Posterior cingulate gyrus (tissue), 11 donors: ENCODE measurements at regions not wholly inside any gene's neighbourhood (a gene's known extent, or its start where the extent isn't known, plus 50 kb on each side); places are given as distances from the start of the nearest gene placed in this dataset.
"Not testable (repeated sequence)": the region's sequence is repeated elsewhere in the genome, so short reads cannot be mapped to it uniquely, and the experiment has no call there.

Experiments used
- DNase-seq, 10 donors: peaks; one replicate each; pipeline versions ENCODE4 v3.0.0 to v3.0.0-alpha.2; 2020 to 2021; ENCODE audit warnings: mixed read lengths in 3 of 10
- intact Hi-C: fragments of 100-400 bp; cut with DNase I; formaldehyde crosslinking; loops from one replicate; pipeline ENCODE4 v1.15.1; 2023

- intact Hi-C loops: no loop called here
- DNase-seq: peak in 2 of 10 donors; percentile 51 to 77
Observed at GRCh38 chr1:147072482-147073432, 99.5 kb downstream of the PRKAB2 start.

GRCh38 chr1:147071142-147071541, 101.1 kb downstream of the PRKAB2 start:
- DNase-seq: no peak
- intact Hi-C loops: no loop called here

- no peak for DNase-seq
- intact Hi-C loops: no loop called here
Observed at GRCh38 chr1:147062956-147063355, 109.3 kb downstream of the PRKAB2 start.

GRCh38 chr1:147061880-147062279, 110.4 kb downstream of the PRKAB2 start:
- intact Hi-C loops: not testable (repeated sequence)
- DNase-seq: peak in 2 of 10 donors; percentile 50 to 81

GRCh38 chr1:147053269-147053668, 115.1 kb downstream of the NBPF12 start:
- intact Hi-C loops: no loop called here
- no peak for DNase-seq

GRCh38 chr1:147052677-147053076, 114.6 kb downstream of the NBPF12 start:
- DNase-seq: no peak
- intact Hi-C loops: no loop called here

- DNase-seq: peak in 1 of 10 donors; percentile 43
- intact Hi-C loops: no loop called here
Observed at GRCh38 chr1:147052143-147052542, 114.0 kb downstream of the NBPF12 start.

GRCh38 chr1:147051136-147051535, 113.0 kb downstream of the NBPF12 start:
- intact Hi-C loops: no loop called here
- no peak for DNase-seq

- peak in 2 of 10 donors; percentile 59 to 73 for DNase-seq
- intact Hi-C loops: no loop called here
Observed at GRCh38 chr1:147050654-147051053, 112.5 kb downstream of the NBPF12 start.

- DNase-seq, intact Hi-C loops: not testable (repeated sequence)
Observed at GRCh38 chr1:147046863-147047394, 108.8 kb downstream of the NBPF12 start.

- DNase-seq: no peak
Observed at GRCh38 chr1:147046189-147046862, 108.2 kb downstream of the NBPF12 start.

More at GRCh38 chr1:147046189-147046862, 108.2 kb downstream of the NBPF12 start:
- intact Hi-C loops: no loop called here
